Panc1 (cell line): ENCODE measurements at regions not wholly inside any gene's neighbourhood (a gene's known extent, or its start where the extent isn't known, plus 50 kb on each side); places are given as distances from the start of the nearest gene placed in this dataset.

Source experiments
- ATAC-seq: fragments of 200-7000 bp; cut with Tn5 transposase; 2 replicates; pipeline ENCODE4 v1.9.1; 2020; ENCODE audit warnings: mild to moderate bottlenecking, moderate library complexity
- BruUV-seq: library from RNA; stranded (reverse); fragments of 400-500 nt; replicated peaks from 2 replicates; lab custom pipeline; 2021; lab: Mats Ljungman, UMichigan
- CTCF ChIA-PET: fragments of 300-600 bp; sonication (Branson Sonifier 250); formaldehyde crosslinking; loops from one replicate; lab custom pipeline; 2022; ENCODE audit warnings: antibody characterized with exemption; lab: Charles Lee
- POLR2A ChIA-PET: fragments of 300-600 bp; sonication (Branson Sonifier 250); formaldehyde crosslinking; loops from one replicate; lab custom pipeline; 2022; ENCODE audit warnings: antibody characterized with exemption; lab: Charles Lee
- DNase-seq: peaks from one replicate; pipeline ENCODE4 v3.0.0-alpha.2; 2010; ENCODE audit warnings: low read depth, low spot score
- H3K27ac ChIP-seq: 2 replicates; pipeline ENCODE4 v1.5.1; 2011; ENCODE audit warnings: mild to moderate bottlenecking, low read length, inconsistent platforms
- H3K27me3 ChIP-seq: fragments of 200-500 bp; sonication (Bioruptor generic); 2 replicates; pipeline ENCODE4 v1.6.0; 2014; ENCODE audit warnings: low read length, inconsistent platforms; ENCODE audit not compliant: control insufficient read depth, insufficient read depth
- H3K36me3 ChIP-seq: fragments of 200-500 bp; sonication (Bioruptor generic); 2 replicates; pipeline ENCODE4 v1.5.1; 2014; ENCODE audit warnings: inconsistent platforms, mild to moderate bottlenecking, low read length, moderate library complexity; ENCODE audit not compliant: control insufficient read depth, insufficient read depth
- H3K4me1 ChIP-seq: 2 replicates; pipeline ENCODE4 v1.5.1; 2011; ENCODE audit warnings: inconsistent platforms, mild to moderate bottlenecking, low read length, moderate library complexity; ENCODE audit not compliant: control insufficient read depth, insufficient read depth
- H3K4me3 ChIP-seq, 2 experiments: 2 replicates each; pipeline ENCODE4 v1.5.1; 2011 to 2012; ENCODE audit warnings: low read depth in 2 of 2, low read length in 2 of 2, mild to moderate bottlenecking in 2 of 2, inconsistent platforms in 1 of 2, moderate library complexity in 1 of 2
- H3K9me3 ChIP-seq: fragments of 200-500 bp; sonication (Bioruptor generic); 2 replicates; pipeline ENCODE4 v1.5.1; 2014; ENCODE audit warnings: low read depth, mild to moderate bottlenecking, inconsistent platforms, low read length, moderate library complexity; ENCODE audit not compliant: control insufficient read depth, insufficient read depth
- CTCF ChIP-seq: fragments of 450-650 bp; IDR thresholded peaks from 2 replicates; pipeline ENCODE4 v1.5.1; 2017; ENCODE audit warnings: mild to moderate bottlenecking
- POLR2AphosphoS5 ChIP-seq: IDR thresholded peaks from 2 replicates; pipeline ENCODE4 v1.6.1; 2012; ENCODE audit warnings: mild to moderate bottlenecking, low read depth, low read length, moderate library complexity
- REST ChIP-seq, 2 experiments: IDR thresholded peaks; 2 replicates each; pipeline ENCODE4 v1.6.1; 2011 to 2012; ENCODE audit warnings: low read depth in 2 of 2, control low read depth in 1 of 2, low read length in 1 of 2, mild to moderate bottlenecking in 1 of 2, moderate library complexity in 1 of 2; ENCODE audit not compliant: insufficient read depth in 1 of 2
- SIN3A ChIP-seq: IDR thresholded peaks from 2 replicates; pipeline ENCODE4 v1.6.1; 2012; ENCODE audit warnings: low read depth, mild to moderate bottlenecking, low read length, moderate library complexity, borderline replicate concordance; ENCODE audit not compliant: insufficient read depth
- TCF7L2 ChIP-seq: IDR thresholded peaks from 2 replicates; pipeline ENCODE4 v1.6.1; 2011; ENCODE audit warnings: mild to moderate bottlenecking, low read depth, low read length, inconsistent platforms
- in situ Hi-C: cut with HindIII; loops from 2 replicates; pipeline ENCODE4 v1.10.0; 2016; ENCODE audit warnings: low sequenced_read_pairs, low pct_unique_long_range_greater_than_20kb
- intact Hi-C: fragments of 100-400 bp; cut with micrococcal nuclease; formaldehyde crosslinking; loops from one replicate; pipeline ENCODE4 v1.10.0; 2022; ENCODE audit not compliant: unreplicated experiment

- in situ Hi-C loops: no loop called here
- DNase-seq: no peak
- intact Hi-C loops: no loop called here
- H3K9me3 ChIP-seq: no peaks in the 10 kb centered on the region
- TF ChIP-seq CTCF: no peak
- no peak for TF ChIP-seq POLR2AphosphoS5
- TF ChIP-seq REST (IDR thresholded peaks at IDR 0.05; ENCODE audit: insufficient read depth in 1 of 2, low read depth in 2 of 2, low read length in 1 of 2): no peak
- no peak for TF ChIP-seq SIN3A
- TF ChIP-seq TCF7L2: no peak
- H3K27me3 ChIP-seq: no peaks in the 10 kb centered on the region
- H3K4me3 ChIP-seq: no peak overlapping the region
- no peaks in the 10 kb centered on the region for H3K4me1 ChIP-seq
- BruUV-seq: no TSS peak
- CTCF ChIA-PET: no interaction called here
- no peak for ATAC-seq
- no peaks in the 10 kb centered on the region for H3K36me3 ChIP-seq
- POLR2A ChIA-PET: no interaction called here
- H3K27ac ChIP-seq: no peak overlapping the region
Measured at GRCh38 chr13:90918536-90918935, 429.0 kb upstream of the MIR17HG start.

DNA sequence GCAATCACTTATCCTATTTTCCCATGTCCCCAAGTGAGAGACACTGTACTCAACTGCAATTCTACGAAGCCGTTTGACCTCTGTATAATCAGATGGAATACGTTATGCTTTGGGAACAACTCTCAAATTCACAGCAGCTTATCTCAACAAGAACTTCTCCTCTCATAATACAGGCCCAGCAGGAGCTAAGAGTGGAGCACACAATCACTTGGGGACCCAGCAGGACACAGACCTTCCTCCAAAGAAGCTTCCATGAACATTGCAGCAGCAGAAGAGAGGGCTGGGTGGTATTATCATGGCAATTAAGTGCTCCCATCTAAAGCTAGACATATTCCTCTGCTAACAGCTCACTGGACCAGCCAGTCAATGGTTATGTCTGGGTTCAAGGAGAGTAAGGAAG, 428.3 kb upstream of the MIR17HG start:
- TF ChIP-seq POLR2AphosphoS5: no peak
- TF ChIP-seq REST (IDR thresholded peaks at IDR 0.05; ENCODE audit: insufficient read depth in 1 of 2, low read depth in 2 of 2, low read length in 1 of 2): no peak
- TF ChIP-seq CTCF: no peak
- no peak for TF ChIP-seq TCF7L2
- no peak for TF ChIP-seq SIN3A
- POLR2A ChIA-PET: no interaction called here
- DNase-seq: no peak
- no peaks in the 10 kb centered on the region for H3K36me3 ChIP-seq
- in situ Hi-C loops: no loop called here
- CTCF ChIA-PET: no interaction called here
- intact Hi-C loops: no loop called here
- BruUV-seq: no TSS peak
- H3K27ac ChIP-seq: no peak overlapping the region
- no peaks in the 10 kb centered on the region for H3K9me3 ChIP-seq
- no peaks in the 10 kb centered on the region for H3K4me1 ChIP-seq
- no peak for ATAC-seq
- no peaks in the 10 kb centered on the region for H3K27me3 ChIP-seq
- H3K4me3 ChIP-seq: no peak overlapping the region
